GM23338 (cell line): ENCODE measurements at regions not wholly inside any gene's neighbourhood (a gene's known extent, or its start where the extent isn't known, plus 50 kb on each side); places are given as distances from the start of the nearest gene placed in this dataset.

Experiments used
- ATAC-seq: fragments of 200-7000 bp; cut with Tn5 transposase; 3 replicates; pipeline ENCODE4 v1.9.1; 2020
- DNase-seq: peaks from one replicate; pipeline ENCODE4 v3.0.0-alpha.2; 2015; ENCODE audit warnings: low spot score
- H2AFZ ChIP-seq: fragments of 200-600 bp; sonication (generic); 2 replicates; pipeline ENCODE4 v1.8.0; 2016; ENCODE audit warnings: antibody characterized with exemption, mild to moderate bottlenecking, moderate library complexity
- H3F3A ChIP-seq: fragments of 200-600 bp; sonication (generic); replicated peaks from 2 replicates; pipeline ENCODE4 v1.8.0; 2017; ENCODE audit warnings: antibody characterized with exemption, mixed run types, low read depth
- H3K27ac ChIP-seq: fragments of 200-600 bp; sonication (generic); 2 replicates; pipeline ENCODE4 v1.6.1; 2016; ENCODE audit warnings: low read depth
- H3K27me3 ChIP-seq: fragments of 200-600 bp; sonication (generic); 2 replicates; pipeline ENCODE4 v1.8.0; 2016; ENCODE audit warnings: mild to moderate bottlenecking, mixed run types, moderate library complexity; ENCODE audit not compliant: insufficient read depth
- H3K36me3 ChIP-seq: fragments of 200-600 bp; sonication (generic); 2 replicates; pipeline ENCODE4 v1.8.0; 2016; ENCODE audit warnings: mild to moderate bottlenecking; ENCODE audit not compliant: insufficient read depth
- H3K4me1 ChIP-seq: fragments of 200-600 bp; sonication (generic); 2 replicates; pipeline ENCODE4 v1.8.0; 2016; ENCODE audit warnings: mild to moderate bottlenecking, moderate library complexity; ENCODE audit not compliant: insufficient read depth
- H3K4me2 ChIP-seq: fragments of 200-600 bp; sonication (generic); 2 replicates; pipeline ENCODE4 v1.7.1; 2017; ENCODE audit warnings: mixed run types
- H3K4me3 ChIP-seq: fragments of 200-600 bp; sonication (generic); 2 replicates; pipeline ENCODE4 v1.6.1; 2016; ENCODE audit warnings: mixed run types
- H3K79me2 ChIP-seq: fragments of 200-600 bp; sonication (generic); replicated peaks from 2 replicates; pipeline ENCODE4 v1.8.0; 2017; ENCODE audit warnings: mild to moderate bottlenecking; ENCODE audit not compliant: insufficient read depth
- H3K9me2 ChIP-seq: fragments of 200-600 bp; sonication (generic); 2 replicates; pipeline ENCODE4 v1.8.0; 2017; ENCODE audit not compliant: insufficient read depth
- H4K20me1 ChIP-seq: fragments of 200-600 bp; sonication (generic); replicated peaks from 2 replicates; pipeline ENCODE4 v1.8.0; 2017; ENCODE audit warnings: mild to moderate bottlenecking; ENCODE audit not compliant: insufficient read depth
- H3K27ac Mint-ChIP-seq: 2 replicates; pipeline ENCODE4 v1.8.0; 2020; ENCODE audit warnings: inconsistent platforms, mild to moderate bottlenecking, moderate library complexity, mixed read lengths
- H3K27me3 Mint-ChIP-seq: 3 replicates; pipeline ENCODE4 v1.8.0; 2022; ENCODE audit warnings: low read depth, mild to moderate bottlenecking, moderate library complexity, mixed read lengths, inconsistent platforms; ENCODE audit not compliant: insufficient read depth, poor library complexity
- H3K36me3 Mint-ChIP-seq: 3 replicates; pipeline ENCODE4 v1.8.0; 2021; ENCODE audit warnings: low read depth, mild to moderate bottlenecking, inconsistent platforms, moderate library complexity, mixed read lengths
- H3K4me1 Mint-ChIP-seq: 3 replicates; pipeline ENCODE4 v1.8.0; 2020; ENCODE audit warnings: mild to moderate bottlenecking, inconsistent platforms, mixed read lengths
- H3K4me3 Mint-ChIP-seq: 3 replicates; pipeline ENCODE4 v1.8.0; 2021; ENCODE audit warnings: moderate library complexity, mild to moderate bottlenecking, inconsistent platforms, mixed read lengths
- H3K9me3 Mint-ChIP-seq: 3 replicates; pipeline ENCODE4 v1.8.0; 2020; ENCODE audit warnings: moderate library complexity, mild to moderate bottlenecking, inconsistent platforms, mixed read lengths
- CREB1 ChIP-seq: fragments of 250-450 bp; sonication (Bioruptor Pico); IDR thresholded peaks from 2 replicates; pipeline ENCODE4 v1.5.0; 2020; ENCODE audit warnings: low read depth, mild to moderate bottlenecking, moderate library complexity
- CTCF ChIP-seq, 2 experiments: fragments of 200-600 bp in 1 of 2; sonication (generic) in 1 of 2; conservative IDR thresholded peaks; 2 replicates each; pipeline versions ENCODE4 v1.5.1 to v1.6.1; 2016 to 2017; ENCODE audit warnings: antibody characterized with exemption in 2 of 2, low read depth in 2 of 2, mild to moderate bottlenecking in 2 of 2, moderate library complexity in 1 of 2
- ETS1 ChIP-seq: IDR thresholded peaks from 2 replicates; pipeline ENCODE4 v1.6.1; 2016; ENCODE audit warnings: antibody characterized with exemption
- EZH2phosphoT487 ChIP-seq: fragments of 200-600 bp; sonication (generic); IDR thresholded peaks from one replicate; pipeline ENCODE4 v1.8.1; 2018; ENCODE audit warnings: antibody characterized with exemption; ENCODE audit not compliant: unreplicated experiment
- JUNB ChIP-seq: IDR thresholded peaks from one replicate; pipeline ENCODE4 v1.6.1; 2016; ENCODE audit warnings: antibody characterized with exemption; ENCODE audit not compliant: unreplicated experiment
- NANOG ChIP-seq: IDR thresholded peaks from 2 replicates; pipeline ENCODE4 v1.6.1; 2016; ENCODE audit warnings: antibody characterized with exemption, borderline replicate concordance
- POLR2AphosphoS5 ChIP-seq: IDR thresholded peaks from 2 replicates; pipeline ENCODE4 v1.6.1; 2016; ENCODE audit warnings: antibody characterized with exemption, low read depth
- STAT1 ChIP-seq: IDR thresholded peaks from one replicate; pipeline ENCODE4 v1.6.1; 2016; ENCODE audit warnings: antibody characterized with exemption; ENCODE audit not compliant: unreplicated experiment
- ZNF114 ChIP-seq: fragments of 250-450 bp; sonication (Bioruptor Pico); IDR thresholded peaks from 2 replicates; pipeline ENCODE4 v1.5.0; 2020; ENCODE audit warnings: mild to moderate bottlenecking, moderate library complexity
- ZNF331 ChIP-seq: fragments of 250-450 bp; sonication (Bioruptor Pico); IDR thresholded peaks from 2 replicates; pipeline ENCODE4 v1.5.0; 2020; ENCODE audit warnings: low read depth, mild to moderate bottlenecking, moderate library complexity
- ZNF462 ChIP-seq: fragments of 250-450 bp; sonication (Bioruptor Pico); IDR thresholded peaks from 2 replicates; pipeline ENCODE4 v1.5.0; 2020; ENCODE audit warnings: mild to moderate bottlenecking, moderate library complexity

DNA sequence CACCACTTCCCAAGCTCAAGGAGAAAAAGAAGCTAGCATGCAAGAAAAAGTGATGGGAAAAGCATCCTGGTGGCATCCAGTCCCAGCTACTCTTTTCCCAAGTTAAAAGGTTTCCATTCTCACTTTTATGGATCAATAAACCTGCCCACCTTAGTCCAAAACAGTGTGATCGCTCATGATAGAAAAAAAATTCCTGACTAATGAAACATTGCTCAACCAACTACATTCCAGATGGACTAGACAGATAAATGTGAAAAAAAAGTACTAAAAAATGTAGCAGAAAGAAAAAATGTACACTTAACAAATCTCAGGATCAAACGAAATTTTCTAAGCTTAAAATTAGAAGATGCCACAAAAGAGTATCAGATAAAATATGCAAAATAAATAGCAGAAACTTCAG lies 312.2 kb downstream of the TMA16 start:
- Mint-ChIP-seq H3K4me3 (no peak overlapping the region), H3K36me3 (no peaks in the 10 kb centered on the region), H3K4me1 (no peaks in the 10 kb centered on the region), H3K27me3 (peaks cover 2% of the 10 kb centered on the region), H3K27ac (peak overlapping the region; percentile 17; the same call in 1 of the 2 replicates), H3K9me3 (no peaks in the 10 kb centered on the region)
- Histone ChIP-seq H3F3A (no peaks in the 10 kb centered on the region), H3K4me2 (no peak overlapping the region), H3K27ac (no peak overlapping the region), H3K79me2 (no peaks in the 10 kb centered on the region), H4K20me1 (no peaks in the 10 kb centered on the region), H3K27me3 (no peaks in the 10 kb centered on the region), H3K9me2 (no peaks in the 10 kb centered on the region), H3K4me1 (no peaks in the 10 kb centered on the region), H2AFZ (peak overlapping the region; percentile 82), H3K36me3 (no peaks in the 10 kb centered on the region), H3K4me3 (no peak overlapping the region)
- ATAC-seq: no peak
- TF ChIP-seq POLR2AphosphoS5: no peak
- no peak for TF ChIP-seq ZNF114 (CRISPR knock-in tag)
- no peak for DNase-seq

DNA sequence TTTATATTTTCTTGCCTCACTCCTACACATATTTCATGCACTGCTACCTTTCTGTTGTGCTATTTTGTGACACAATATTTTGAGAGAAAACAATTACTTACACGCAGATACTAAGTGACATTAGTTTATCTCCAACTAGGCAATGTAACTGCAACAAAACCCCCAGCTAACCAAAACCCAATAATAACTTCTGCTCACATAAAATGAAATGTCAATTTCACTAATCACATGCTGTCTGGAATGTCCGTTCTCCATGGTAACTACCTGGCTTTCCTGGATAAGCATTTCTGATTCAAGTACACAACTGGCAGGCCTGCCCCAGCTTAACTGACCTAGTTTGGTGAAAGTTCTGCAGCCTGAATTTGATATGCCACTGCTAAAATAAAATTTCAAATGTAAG lies 313.5 kb downstream of the TMA16 start:
- H3K79me2 ChIP-seq: no peaks in the 10 kb centered on the region
- no peak for ATAC-seq
- Mint-ChIP-seq H3K4me1 (no peaks in the 10 kb centered on the region), H3K27me3 (peaks cover 2% of the 10 kb centered on the region), H3K9me3 (no peaks in the 10 kb centered on the region), H3K4me3 (no peak overlapping the region), H3K27ac (no peak overlapping the region), H3K36me3 (no peaks in the 10 kb centered on the region)
- no peak overlapping the region for H3K4me3 ChIP-seq
- no peaks in the 10 kb centered on the region for H3K4me1 ChIP-seq
- H3K4me2 ChIP-seq: no peak overlapping the region
- H3F3A ChIP-seq: no peaks in the 10 kb centered on the region
- no peaks in the 10 kb centered on the region for H3K36me3 ChIP-seq
- no peaks in the 10 kb centered on the region for H4K20me1 ChIP-seq
- no peak overlapping the region for H2AFZ ChIP-seq
- H3K27ac ChIP-seq: no peak overlapping the region
- H3K27me3 ChIP-seq: no peaks in the 10 kb centered on the region
- no peak for DNase-seq
- H3K9me2 ChIP-seq: no peaks in the 10 kb centered on the region
- TF ChIP-seq ZNF462 (CRISPR knock-in tag) (no peak), NANOG (no peak), ZNF331 (CRISPR knock-in tag) (no peak), STAT1 (no peak), ETS1 (no peak), ZNF114 (CRISPR knock-in tag) (no peak), EZH2phosphoT487 (no peak), POLR2AphosphoS5 (no peak), JUNB (no peak), CREB1 (no peak), CTCF (conservative IDR thresholded peaks at IDR 0.05; ENCODE audit: low read depth in 2 of 2) (no peak)
